ENCODE measurements at regions not wholly inside any gene's neighbourhood (a gene's known extent, or its start where the extent isn't known, plus 50 kb on each side); places are given as distances from the start of the nearest gene placed in this dataset.
"Not testable (repeated sequence)": the region's sequence is repeated elsewhere in the genome, so short reads cannot be mapped to it uniquely, and the experiment has no call there.

GRCh38 chr6:91081452-91082067 is 494.7 kb upstream of the MAP3K7 start:
- H3K4me3 ChIP-seq (ENCODE audit: low read length), result no peak overlapping the region
- no peaks in the 10 kb centered on the region for H3K36me3 ChIP-seq (ENCODE audit: insufficient read depth, low read length)
- H3K4me1 ChIP-seq (ENCODE audit: insufficient read depth, low read length), result no peaks in the 10 kb centered on the region
- H3K27me3 ChIP-seq (ENCODE audit: insufficient read depth, low read length), result no peaks in the 10 kb centered on the region
- no peak overlapping the region for H2AFZ ChIP-seq (ENCODE audit: low read depth, low read length)
- no peaks in the 10 kb centered on the region for H3K9me3 ChIP-seq (ENCODE audit: low read length)

- Histone ChIP-seq H2AFZ (ENCODE audit: low read depth, low read length) (no peak overlapping the region), H3K4me3 (ENCODE audit: low read length) (no peak overlapping the region), H3K27me3 (ENCODE audit: insufficient read depth, low read length) (no peaks in the 10 kb centered on the region), H3K4me1 (ENCODE audit: insufficient read depth, low read length) (no peaks in the 10 kb centered on the region), H3K9me3 (ENCODE audit: low read length) (no peaks in the 10 kb centered on the region), H3K36me3 (ENCODE audit: insufficient read depth, low read length) (no peaks in the 10 kb centered on the region)
Measured at GRCh38 chr6:91080871-91081270, 494.0 kb upstream of the MAP3K7 start.

- Histone ChIP-seq H2AFZ (ENCODE audit: low read depth, low read length) (no peak overlapping the region), H3K36me3 (ENCODE audit: insufficient read depth, low read length) (no peaks in the 10 kb centered on the region), H3K4me1 (ENCODE audit: insufficient read depth, low read length) (no peaks in the 10 kb centered on the region), H3K27me3 (ENCODE audit: insufficient read depth, low read length) (no peaks in the 10 kb centered on the region), H3K9me3 (ENCODE audit: low read length) (no peaks in the 10 kb centered on the region), H3K4me3 (ENCODE audit: low read length) (no peak overlapping the region)
Measured at GRCh38 chr6:91079969-91080368, 493.1 kb upstream of the MAP3K7 start.

GRCh38 chr6:91075244-91075976 is 488.5 kb upstream of the MAP3K7 start:
- no peaks in the 10 kb centered on the region for H3K36me3 ChIP-seq (ENCODE audit: insufficient read depth, low read length)
- no peaks in the 10 kb centered on the region for H3K27me3 ChIP-seq (ENCODE audit: insufficient read depth, low read length)
- no peaks in the 10 kb centered on the region for H3K4me1 ChIP-seq (ENCODE audit: insufficient read depth, low read length)
- H2AFZ ChIP-seq (ENCODE audit: low read depth, low read length), result no peak overlapping the region
- no peaks in the 10 kb centered on the region for H3K9me3 ChIP-seq (ENCODE audit: low read length)
- no peak overlapping the region for H3K4me3 ChIP-seq (ENCODE audit: low read length)

GRCh38 chr6:91063362-91063761 is 476.5 kb upstream of the MAP3K7 start:
- Histone ChIP-seq H3K27me3 (ENCODE audit: insufficient read depth, low read length) (no peaks in the 10 kb centered on the region), H3K4me1 (ENCODE audit: insufficient read depth, low read length) (no peaks in the 10 kb centered on the region), H3K9me3 (ENCODE audit: low read length) (no peaks in the 10 kb centered on the region), H3K4me3 (ENCODE audit: low read length) (no peak overlapping the region), H3K36me3 (ENCODE audit: insufficient read depth, low read length) (no peaks in the 10 kb centered on the region), H2AFZ (ENCODE audit: low read depth, low read length) (no peak overlapping the region)

- Histone ChIP-seq H3K4me1 (ENCODE audit: insufficient read depth, low read length) (no peaks in the 10 kb centered on the region), H3K9me3 (ENCODE audit: low read length) (no peaks in the 10 kb centered on the region), H3K36me3 (ENCODE audit: insufficient read depth, low read length) (no peaks in the 10 kb centered on the region), H3K4me3 (ENCODE audit: low read length) (no peak overlapping the region), H3K27me3 (ENCODE audit: insufficient read depth, low read length) (no peaks in the 10 kb centered on the region), H2AFZ (ENCODE audit: low read depth, low read length) (no peak overlapping the region)
Measured at GRCh38 chr6:91057689-91058088, 470.8 kb upstream of the MAP3K7 start.

GRCh38 chr6:91055959-91056358 is 469.1 kb upstream of the MAP3K7 start:
- Histone ChIP-seq H3K36me3 (ENCODE audit: insufficient read depth, low read length) (no peaks in the 10 kb centered on the region), H3K4me3 (ENCODE audit: low read length) (no peak overlapping the region), H3K4me1 (ENCODE audit: insufficient read depth, low read length) (no peaks in the 10 kb centered on the region), H3K9me3 (ENCODE audit: low read length) (no peaks in the 10 kb centered on the region), H2AFZ (ENCODE audit: low read depth, low read length) (no peak overlapping the region), H3K27me3 (ENCODE audit: insufficient read depth, low read length) (no peaks in the 10 kb centered on the region)

- not testable (repeated sequence) for H3K4me3 ChIP-seq (ENCODE audit: low read length); H3K9me3 ChIP-seq (ENCODE audit: low read length); H3K4me1 ChIP-seq (ENCODE audit: insufficient read depth, low read length)
Measured at GRCh38 chr6:91052473-91053450, 465.9 kb upstream of the MAP3K7 start.

GRCh38 chr6:91045161-91045560 is 458.3 kb upstream of the MAP3K7 start:
- H3K36me3 ChIP-seq (ENCODE audit: insufficient read depth, low read length), result no peaks in the 10 kb centered on the region
- H3K27me3 ChIP-seq (ENCODE audit: insufficient read depth, low read length), result no peaks in the 10 kb centered on the region
- no peak overlapping the region for H3K4me3 ChIP-seq (ENCODE audit: low read length)
- no peak overlapping the region for H2AFZ ChIP-seq (ENCODE audit: low read depth, low read length)
- no peaks in the 10 kb centered on the region for H3K4me1 ChIP-seq (ENCODE audit: insufficient read depth, low read length)
- no peaks in the 10 kb centered on the region for H3K9me3 ChIP-seq (ENCODE audit: low read length)

More at GRCh38 chr6:91052473-91053450, 465.9 kb upstream of the MAP3K7 start:
- not testable (repeated sequence) for H3K36me3 ChIP-seq (ENCODE audit: insufficient read depth, low read length); H2AFZ ChIP-seq (ENCODE audit: low read depth, low read length); H3K27me3 ChIP-seq (ENCODE audit: insufficient read depth, low read length)

- H2AFZ ChIP-seq (ENCODE audit: low read depth, low read length), result no peak overlapping the region
- H3K4me1 ChIP-seq (ENCODE audit: insufficient read depth, low read length), result no peaks in the 10 kb centered on the region
- H3K36me3 ChIP-seq (ENCODE audit: insufficient read depth, low read length), result no peaks in the 10 kb centered on the region
- H3K4me3 ChIP-seq (ENCODE audit: low read length), result no peak overlapping the region
- H3K9me3 ChIP-seq (ENCODE audit: low read length), result no peaks in the 10 kb centered on the region
- no peaks in the 10 kb centered on the region for H3K27me3 ChIP-seq (ENCODE audit: insufficient read depth, low read length)
Measured at GRCh38 chr6:91043751-91044150, 456.9 kb upstream of the MAP3K7 start.

GRCh38 chr6:91042656-91043055 is 455.8 kb upstream of the MAP3K7 start:
- H3K27me3 ChIP-seq (ENCODE audit: insufficient read depth, low read length), result no peaks in the 10 kb centered on the region
- H2AFZ ChIP-seq (ENCODE audit: low read depth, low read length), result no peak overlapping the region
- no peaks in the 10 kb centered on the region for H3K36me3 ChIP-seq (ENCODE audit: insufficient read depth, low read length)
- no peaks in the 10 kb centered on the region for H3K9me3 ChIP-seq (ENCODE audit: low read length)
- H3K4me1 ChIP-seq (ENCODE audit: insufficient read depth, low read length), result no peaks in the 10 kb centered on the region
- no peak overlapping the region for H3K4me3 ChIP-seq (ENCODE audit: low read length)

GRCh38 chr6:91033964-91034363 is 447.1 kb upstream of the MAP3K7 start:
- Histone ChIP-seq H3K27me3 (ENCODE audit: insufficient read depth, low read length) (no peaks in the 10 kb centered on the region), H3K36me3 (ENCODE audit: insufficient read depth, low read length) (no peaks in the 10 kb centered on the region), H3K9me3 (ENCODE audit: low read length) (no peaks in the 10 kb centered on the region), H3K4me1 (ENCODE audit: insufficient read depth, low read length) (no peaks in the 10 kb centered on the region), H2AFZ (ENCODE audit: low read depth, low read length) (no peak overlapping the region), H3K4me3 (ENCODE audit: low read length) (no peak overlapping the region)

GRCh38 chr6:91031581-91031980 is 444.7 kb upstream of the MAP3K7 start:
- Histone ChIP-seq H3K27me3 (ENCODE audit: insufficient read depth, low read length) (no peaks in the 10 kb centered on the region), H3K4me1 (ENCODE audit: insufficient read depth, low read length) (no peaks in the 10 kb centered on the region), H3K36me3 (ENCODE audit: insufficient read depth, low read length) (no peaks in the 10 kb centered on the region), H3K9me3 (ENCODE audit: low read length) (no peaks in the 10 kb centered on the region), H3K4me3 (ENCODE audit: low read length) (no peak overlapping the region), H2AFZ (ENCODE audit: low read depth, low read length) (no peak overlapping the region)

All from neuron (in vitro differentiated cells).